HEK293 (cell line): ENCODE measurements at regions not wholly inside any gene's neighbourhood (a gene's known extent, or its start where the extent isn't known, plus 50 kb on each side); places are given as distances from the start of the nearest gene placed in this dataset.

Experiments
- CTCF ChIA-PET: fragments of 350-600 bp; formaldehyde crosslinking; extraction: SDS; loops from one replicate; lab custom pipeline; 2021; ENCODE audit warnings: antibody characterized with exemption; lab: Yijun Ruan, JAX
- POLR2A ChIA-PET: fragments of 300-600 bp; formaldehyde crosslinking; extraction: SDS; loops from one replicate; lab custom pipeline; 2020; ENCODE audit warnings: antibody characterized with exemption, inconsistent platforms; lab: Yijun Ruan, JAX
- H3K27ac ChIP-seq: fragments of 200-500 bp; sonication (Bioruptor generic); 2 replicates; pipeline ENCODE4 v1.5.1; 2014; ENCODE audit warnings: low read depth, low read length, control low read depth, inconsistent platforms; ENCODE audit errors: extremely low read depth
- H3K36me3 ChIP-seq, 2 experiments: fragments of 200-500 bp in 1 of 2; sonication (Bioruptor generic) in 1 of 2; 1 replicate in 1 of 2; 2 replicates in 1 of 2; pipeline ENCODE4 v1.5.1; 2014 to 2017; ENCODE audit warnings: inconsistent platforms in 2 of 2, low read length in 2 of 2; ENCODE audit not compliant: control insufficient read depth in 2 of 2, insufficient read depth in 1 of 2
- H3K4me1 ChIP-seq: fragments of 200-500 bp; sonication (Bioruptor generic); 2 replicates; pipeline ENCODE4 v1.5.1; 2014; ENCODE audit warnings: mild to moderate bottlenecking, low read length, inconsistent platforms; ENCODE audit not compliant: control insufficient read depth, insufficient read depth
- H3K4me3 ChIP-seq: 2 replicates; pipeline ENCODE4 v1.5.1; 2011; ENCODE audit warnings: low read depth, mild to moderate bottlenecking, control low read depth, low read length, moderate library complexity
- H3K9me3 ChIP-seq: fragments of 200-500 bp; sonication (Bioruptor generic); 2 replicates; pipeline ENCODE4 v1.5.1; 2014; ENCODE audit warnings: low read depth, low read length, inconsistent platforms; ENCODE audit not compliant: control insufficient read depth, insufficient read depth
- HOXD13 ChIP-seq: sonication (generic); formaldehyde crosslinking; IDR thresholded peaks from 2 replicates; pipeline ENCODE4 v1.8.0; 2022; ENCODE audit warnings: missing genetic modification reagents, borderline replicate concordance
- OSR2 ChIP-seq: fragments of 450-650 bp; formaldehyde crosslinking; IDR thresholded peaks from 2 replicates; pipeline ENCODE4 v1.5.1; 2016; ENCODE audit warnings: missing biosample characterization, missing genetic modification characterization
- WT1 ChIP-seq: fragments of 450-650 bp; formaldehyde crosslinking; IDR thresholded peaks from 2 replicates; pipeline ENCODE4 v1.5.1; 2016; ENCODE audit warnings: missing biosample characterization, missing genetic modification characterization
- ZFP41 ChIP-seq: fragments of 450-650 bp; formaldehyde crosslinking; IDR thresholded peaks from 2 replicates; pipeline ENCODE4 v1.5.1; 2016; ENCODE audit warnings: missing biosample characterization, missing genetic modification characterization, borderline replicate concordance
- ZNF302 ChIP-seq: fragments of 450-650 bp; formaldehyde crosslinking; IDR thresholded peaks from 2 replicates; pipeline ENCODE4 v1.5.1; 2016; ENCODE audit warnings: missing biosample characterization, missing genetic modification characterization, low read depth
- ZNF324 ChIP-seq: fragments of 450-650 bp; formaldehyde crosslinking; IDR thresholded peaks from 2 replicates; pipeline ENCODE4 v1.5.1; 2016; ENCODE audit warnings: missing biosample characterization, missing genetic modification characterization
- ZNF335 ChIP-seq: fragments of 450-650 bp; formaldehyde crosslinking; conservative IDR thresholded peaks from 2 replicates; pipeline ENCODE4 v1.5.1; 2016; ENCODE audit warnings: missing biosample characterization, missing genetic modification characterization
- ZNF350 ChIP-seq: fragments of 450-650 bp; formaldehyde crosslinking; IDR thresholded peaks from 2 replicates; pipeline ENCODE4 v1.5.0; 2017; ENCODE audit warnings: missing biosample characterization, mild to moderate bottlenecking, missing genetic modification characterization
- ZNF394 ChIP-seq: fragments of 450-650 bp; formaldehyde crosslinking; IDR thresholded peaks from 2 replicates; pipeline ENCODE4 v1.5.1; 2016; ENCODE audit warnings: missing biosample characterization, missing genetic modification characterization, mild to moderate bottlenecking, moderate library complexity, borderline replicate concordance
- ZNF48 ChIP-seq: fragments of 450-650 bp; formaldehyde crosslinking; IDR thresholded peaks from 2 replicates; pipeline ENCODE4 v1.5.1; 2016; ENCODE audit warnings: missing biosample characterization, missing genetic modification characterization
- ZNF529 ChIP-seq: fragments of 450-650 bp; formaldehyde crosslinking; IDR thresholded peaks from 2 replicates; pipeline ENCODE4 v1.5.1; 2017; ENCODE audit warnings: missing genetic modification characterization, missing biosample characterization; ENCODE audit not compliant: insufficient replicate concordance
- ZNF555 ChIP-seq: fragments of 450-650 bp; formaldehyde crosslinking; conservative IDR thresholded peaks from 2 replicates; pipeline ENCODE4 v1.5.1; 2017; ENCODE audit warnings: missing biosample characterization, mild to moderate bottlenecking, missing genetic modification characterization, inconsistent platforms
- ZNF558 ChIP-seq: fragments of 450-650 bp; formaldehyde crosslinking; IDR thresholded peaks from 2 replicates; pipeline ENCODE4 v1.5.1; 2016; ENCODE audit warnings: missing biosample characterization, missing genetic modification characterization
- ZSCAN16 ChIP-seq: fragments of 450-650 bp; formaldehyde crosslinking; IDR thresholded peaks from 2 replicates; pipeline ENCODE4 v1.5.1; 2016; ENCODE audit warnings: missing biosample characterization, missing genetic modification characterization
- TF ChIP-seq, protein P1 (sequence below): sonication (generic); formaldehyde crosslinking; IDR thresholded peaks from 2 replicates; pipeline ENCODE4 v1.8.1; 2022; ENCODE audit warnings: mild to moderate bottlenecking, moderate library complexity, missing genetic modification reagents
- TF ChIP-seq, protein P2 (sequence below): fragments of 450-650 bp; formaldehyde crosslinking; IDR thresholded peaks from 2 replicates; pipeline ENCODE4 v1.5.1; 2016; ENCODE audit warnings: missing biosample characterization, missing genetic modification characterization, borderline replicate concordance
- TF ChIP-seq, protein P3 (sequence below): IDR thresholded peaks from 2 replicates; pipeline ENCODE4 v1.6.1; 2011; ENCODE audit warnings: mild to moderate bottlenecking, low read depth, low read length, borderline replicate concordance
- TF ChIP-seq, protein P4 (sequence below): fragments of 450-650 bp; formaldehyde crosslinking; IDR thresholded peaks from 2 replicates; pipeline ENCODE4 v1.5.1; 2016; ENCODE audit warnings: missing biosample characterization, missing genetic modification characterization
- TF ChIP-seq, protein P5 (sequence below): fragments of 450-650 bp; formaldehyde crosslinking; IDR thresholded peaks from 2 replicates; pipeline ENCODE4 v1.5.1; 2016; ENCODE audit warnings: missing biosample characterization, missing genetic modification characterization

DNA sequence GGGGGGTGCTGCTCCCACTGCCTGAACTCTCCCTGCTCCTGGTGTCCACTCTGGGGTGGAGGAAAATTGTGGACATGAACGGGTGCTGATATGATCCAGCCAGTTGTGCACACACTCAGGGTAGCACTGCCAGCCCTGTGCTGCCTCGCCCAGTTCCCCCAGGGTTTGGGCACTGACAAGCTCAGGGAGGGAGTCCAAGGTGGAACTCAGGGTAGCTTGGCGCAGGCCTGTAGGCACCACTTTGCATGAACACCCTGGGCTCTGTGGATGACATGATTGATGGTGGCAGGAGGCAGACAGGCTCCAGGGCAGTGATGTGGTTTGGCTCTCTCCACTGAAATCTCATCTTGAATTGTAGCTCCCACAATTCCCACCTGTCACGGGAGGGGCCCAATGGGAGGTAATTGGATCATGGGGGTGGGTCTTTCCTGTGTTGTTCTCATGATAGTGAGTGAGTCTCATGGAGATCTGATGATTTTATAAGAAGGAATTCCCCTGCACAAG is 572.0 kb upstream of the PABPC4L start:
- Histone ChIP-seq H3K27ac (no peak overlapping the region), H3K4me3 (no peak overlapping the region), H3K36me3 (no peaks in the 10 kb centered on the region), H3K4me1 (no peaks in the 10 kb centered on the region), H3K9me3 (no peaks in the 10 kb centered on the region)
- POLR2A ChIA-PET: no interaction called here
- CTCF ChIA-PET: no interaction called here
- TF ChIP-seq ZNF324 (no peak), ZNF529 (tag by site-specific recombination) (no peak), HOXD13 (no peak), ZNF302 (tag by site-specific recombination) (no peak), ZFP41 (tag by site-specific recombination) (no peak), ZNF555 (tag by site-specific recombination) (no peak), ZNF558 (tag by site-specific recombination) (no peak), ZNF335 (no peak), ZNF394 (no peak), OSR2 (tag by site-specific recombination) (no peak), ZNF48 (tag by site-specific recombination) (no peak), WT1 (tag by site-specific recombination) (no peak), ZSCAN16 (tag by site-specific recombination) (no peak), ZNF350 (tag by site-specific recombination) (no peak)
- TF ChIP-seq, protein P1, sequence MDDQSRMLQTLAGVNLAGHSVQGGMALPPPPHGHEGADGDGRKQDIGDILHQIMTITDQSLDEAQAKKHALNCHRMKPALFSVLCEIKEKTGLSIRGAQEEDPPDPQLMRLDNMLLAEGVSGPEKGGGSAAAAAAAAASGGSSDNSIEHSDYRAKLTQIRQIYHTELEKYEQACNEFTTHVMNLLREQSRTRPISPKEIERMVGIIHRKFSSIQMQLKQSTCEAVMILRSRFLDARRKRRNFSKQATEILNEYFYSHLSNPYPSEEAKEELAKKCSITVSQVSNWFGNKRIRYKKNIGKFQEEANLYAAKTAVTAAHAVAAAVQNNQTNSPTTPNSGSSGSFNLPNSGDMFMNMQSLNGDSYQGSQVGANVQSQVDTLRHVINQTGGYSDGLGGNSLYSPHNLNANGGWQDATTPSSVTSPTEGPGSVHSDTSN (CRISPR knock-in tag): no peak
- TF ChIP-seq, protein P2, sequence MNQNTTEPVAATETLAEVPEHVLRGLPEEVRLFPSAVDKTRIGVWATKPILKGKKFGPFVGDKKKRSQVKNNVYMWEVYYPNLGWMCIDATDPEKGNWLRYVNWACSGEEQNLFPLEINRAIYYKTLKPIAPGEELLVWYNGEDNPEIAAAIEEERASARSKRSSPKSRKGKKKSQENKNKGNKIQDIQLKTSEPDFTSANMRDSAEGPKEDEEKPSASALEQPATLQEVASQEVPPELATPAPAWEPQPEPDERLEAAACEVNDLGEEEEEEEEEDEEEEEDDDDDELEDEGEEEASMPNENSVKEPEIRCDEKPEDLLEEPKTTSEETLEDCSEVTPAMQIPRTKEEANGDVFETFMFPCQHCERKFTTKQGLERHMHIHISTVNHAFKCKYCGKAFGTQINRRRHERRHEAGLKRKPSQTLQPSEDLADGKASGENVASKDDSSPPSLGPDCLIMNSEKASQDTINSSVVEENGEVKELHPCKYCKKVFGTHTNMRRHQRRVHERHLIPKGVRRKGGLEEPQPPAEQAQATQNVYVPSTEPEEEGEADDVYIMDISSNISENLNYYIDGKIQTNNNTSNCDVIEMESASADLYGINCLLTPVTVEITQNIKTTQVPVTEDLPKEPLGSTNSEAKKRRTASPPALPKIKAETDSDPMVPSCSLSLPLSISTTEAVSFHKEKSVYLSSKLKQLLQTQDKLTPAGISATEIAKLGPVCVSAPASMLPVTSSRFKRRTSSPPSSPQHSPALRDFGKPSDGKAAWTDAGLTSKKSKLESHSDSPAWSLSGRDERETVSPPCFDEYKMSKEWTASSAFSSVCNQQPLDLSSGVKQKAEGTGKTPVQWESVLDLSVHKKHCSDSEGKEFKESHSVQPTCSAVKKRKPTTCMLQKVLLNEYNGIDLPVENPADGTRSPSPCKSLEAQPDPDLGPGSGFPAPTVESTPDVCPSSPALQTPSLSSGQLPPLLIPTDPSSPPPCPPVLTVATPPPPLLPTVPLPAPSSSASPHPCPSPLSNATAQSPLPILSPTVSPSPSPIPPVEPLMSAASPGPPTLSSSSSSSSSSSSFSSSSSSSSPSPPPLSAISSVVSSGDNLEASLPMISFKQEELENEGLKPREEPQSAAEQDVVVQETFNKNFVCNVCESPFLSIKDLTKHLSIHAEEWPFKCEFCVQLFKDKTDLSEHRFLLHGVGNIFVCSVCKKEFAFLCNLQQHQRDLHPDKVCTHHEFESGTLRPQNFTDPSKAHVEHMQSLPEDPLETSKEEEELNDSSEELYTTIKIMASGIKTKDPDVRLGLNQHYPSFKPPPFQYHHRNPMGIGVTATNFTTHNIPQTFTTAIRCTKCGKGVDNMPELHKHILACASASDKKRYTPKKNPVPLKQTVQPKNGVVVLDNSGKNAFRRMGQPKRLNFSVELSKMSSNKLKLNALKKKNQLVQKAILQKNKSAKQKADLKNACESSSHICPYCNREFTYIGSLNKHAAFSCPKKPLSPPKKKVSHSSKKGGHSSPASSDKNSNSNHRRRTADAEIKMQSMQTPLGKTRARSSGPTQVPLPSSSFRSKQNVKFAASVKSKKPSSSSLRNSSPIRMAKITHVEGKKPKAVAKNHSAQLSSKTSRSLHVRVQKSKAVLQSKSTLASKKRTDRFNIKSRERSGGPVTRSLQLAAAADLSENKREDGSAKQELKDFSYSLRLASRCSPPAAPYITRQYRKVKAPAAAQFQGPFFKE (tag by site-specific recombination): no peak
- TF ChIP-seq, protein P3, sequence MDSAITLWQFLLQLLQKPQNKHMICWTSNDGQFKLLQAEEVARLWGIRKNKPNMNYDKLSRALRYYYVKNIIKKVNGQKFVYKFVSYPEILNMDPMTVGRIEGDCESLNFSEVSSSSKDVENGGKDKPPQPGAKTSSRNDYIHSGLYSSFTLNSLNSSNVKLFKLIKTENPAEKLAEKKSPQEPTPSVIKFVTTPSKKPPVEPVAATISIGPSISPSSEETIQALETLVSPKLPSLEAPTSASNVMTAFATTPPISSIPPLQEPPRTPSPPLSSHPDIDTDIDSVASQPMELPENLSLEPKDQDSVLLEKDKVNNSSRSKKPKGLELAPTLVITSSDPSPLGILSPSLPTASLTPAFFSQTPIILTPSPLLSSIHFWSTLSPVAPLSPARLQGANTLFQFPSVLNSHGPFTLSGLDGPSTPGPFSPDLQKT: no peak
- TF ChIP-seq, protein P4, sequence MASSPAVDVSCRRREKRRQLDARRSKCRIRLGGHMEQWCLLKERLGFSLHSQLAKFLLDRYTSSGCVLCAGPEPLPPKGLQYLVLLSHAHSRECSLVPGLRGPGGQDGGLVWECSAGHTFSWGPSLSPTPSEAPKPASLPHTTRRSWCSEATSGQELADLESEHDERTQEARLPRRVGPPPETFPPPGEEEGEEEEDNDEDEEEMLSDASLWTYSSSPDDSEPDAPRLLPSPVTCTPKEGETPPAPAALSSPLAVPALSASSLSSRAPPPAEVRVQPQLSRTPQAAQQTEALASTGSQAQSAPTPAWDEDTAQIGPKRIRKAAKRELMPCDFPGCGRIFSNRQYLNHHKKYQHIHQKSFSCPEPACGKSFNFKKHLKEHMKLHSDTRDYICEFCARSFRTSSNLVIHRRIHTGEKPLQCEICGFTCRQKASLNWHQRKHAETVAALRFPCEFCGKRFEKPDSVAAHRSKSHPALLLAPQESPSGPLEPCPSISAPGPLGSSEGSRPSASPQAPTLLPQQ (tag by site-specific recombination): no peak
- TF ChIP-seq, protein P5, sequence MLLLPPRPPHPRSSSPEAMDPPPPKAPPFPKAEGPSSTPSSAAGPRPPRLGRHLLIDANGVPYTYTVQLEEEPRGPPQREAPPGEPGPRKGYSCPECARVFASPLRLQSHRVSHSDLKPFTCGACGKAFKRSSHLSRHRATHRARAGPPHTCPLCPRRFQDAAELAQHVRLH (tag by site-specific recombination): no peak
